Keratinocyte (primary cell): ENCODE measurements at regions not wholly inside any gene's neighbourhood (a gene's known extent, or its start where the extent isn't known, plus 50 kb on each side); places are given as distances from the start of the nearest gene placed in this dataset.

Experiments
- DNase-seq: peaks from one replicate; pipeline ENCODE4 v3.0.0-alpha.2; 2011; ENCODE audit warnings: low read depth, missing footprints, low spot score
- FAIRE-seq: peaks from 2 replicates; lab custom pipeline; 2011; peaks lifted over from hg19 to GRCh38; lab: Jason Lieb, UNC
- H2AFZ ChIP-seq: 2 replicates; pipeline ENCODE4 v1.6.0; 2012; ENCODE audit warnings: low read length, control low read depth, inconsistent platforms; ENCODE audit not compliant: control insufficient read depth
- H3K27ac ChIP-seq: 2 replicates; pipeline ENCODE4 v1.5.1; 2011; ENCODE audit warnings: low read length; ENCODE audit not compliant: control insufficient read depth, insufficient read depth
- H3K27me3 ChIP-seq: 3 replicates; pipeline ENCODE4 v1.6.0; 2011; ENCODE audit warnings: low read length; ENCODE audit not compliant: control insufficient read depth, insufficient read depth; ENCODE audit errors: extremely low read depth
- H3K36me3 ChIP-seq, 2 experiments: 2 replicates in 1 of 2; 3 replicates in 1 of 2; pipeline ENCODE4 v1.5.1; 2011; ENCODE audit warnings: low read length in 2 of 2, mild to moderate bottlenecking in 1 of 2; ENCODE audit not compliant: control insufficient read depth in 2 of 2, insufficient read depth in 2 of 2; ENCODE audit errors: extremely low read depth in 1 of 2
- H3K4me1 ChIP-seq: 3 replicates; pipeline ENCODE4 v1.5.1; 2011; ENCODE audit warnings: low read length; ENCODE audit not compliant: control insufficient read depth, insufficient read depth; ENCODE audit errors: extremely low read depth
- H3K4me2 ChIP-seq: 3 replicates; pipeline ENCODE4 v1.6.0; 2011; ENCODE audit warnings: low read depth, low read length; ENCODE audit not compliant: control insufficient read depth, insufficient read depth; ENCODE audit errors: extremely low read depth
- H3K4me3 ChIP-seq, 3 experiments: fragments of 200-600 bp in 1 of 3; sonication (generic) in 1 of 3; 2 replicates in 2 of 3; 3 replicates in 1 of 3; pipeline ENCODE4 v1.5.1; 2011 to 2016; ENCODE audit warnings: low read length in 3 of 3, mild to moderate bottlenecking in 3 of 3, control low read depth in 2 of 3, inconsistent platforms in 1 of 3, low read depth in 1 of 3, mixed read lengths in 1 of 3, mixed run types in 1 of 3, moderate library complexity in 1 of 3; ENCODE audit not compliant: control insufficient read depth in 2 of 3, insufficient read depth in 2 of 3; ENCODE audit errors: extremely low read depth in 1 of 3
- H3K79me2 ChIP-seq: 2 replicates; pipeline ENCODE4 v1.6.0; 2012; ENCODE audit warnings: low read length; ENCODE audit not compliant: control insufficient read depth, insufficient read depth
- H3K9ac ChIP-seq: 3 replicates; pipeline ENCODE4 v1.6.0; 2011; ENCODE audit warnings: low read length; ENCODE audit not compliant: control insufficient read depth, insufficient read depth; ENCODE audit errors: extremely low read depth
- H3K9me1 ChIP-seq: 3 replicates; pipeline ENCODE4 v1.6.0; 2011; ENCODE audit warnings: low read length; ENCODE audit not compliant: control insufficient read depth, insufficient read depth; ENCODE audit errors: extremely low read depth
- H3K9me3 ChIP-seq: 2 replicates; pipeline ENCODE4 v1.5.1; 2012; ENCODE audit warnings: low read depth, low read length; ENCODE audit not compliant: control insufficient read depth
- H4K20me1 ChIP-seq: 3 replicates; pipeline ENCODE4 v1.6.0; 2011; ENCODE audit warnings: low read length; ENCODE audit not compliant: control insufficient read depth, insufficient read depth; ENCODE audit errors: extremely low read depth
- CTCF ChIP-seq, 3 experiments: IDR thresholded peaks in 1 of 3; conservative IDR thresholded peaks in 1 of 3; optimal IDR thresholded peaks in 1 of 3; 2 replicates in 2 of 3; 3 replicates in 1 of 3; pipeline versions ENCODE3 to v1.5.1; 2011; ENCODE audit warnings: low read length in 3 of 3, mild to moderate bottlenecking in 3 of 3, moderate library complexity in 2 of 3, control low read depth in 1 of 3, inconsistent platforms in 1 of 3; ENCODE audit not compliant: insufficient read depth in 2 of 3; ENCODE audit errors: extremely low read depth in 1 of 3
- EZH2 ChIP-seq: IDR thresholded peaks from one replicate; pipeline ENCODE4 v1.6.1; 2012; ENCODE audit warnings: inconsistent platforms, mild to moderate bottlenecking, low read length, moderate library complexity
- dilution Hi-C: fragments of 300-500 bp; cut with MboI; formaldehyde crosslinking; loops from one replicate; pipeline ENCODE4 v1.7.0; 2020; ENCODE audit warnings: low sequenced_read_pairs; ENCODE audit not compliant: extremely low pct_ligation_motif_present

GRCh38 chr10:129169115-129169514 lies 297.9 kb upstream of the MGMT start:
- FAIRE-seq (no peak), DNase-seq (no peak)
- Histone ChIP-seq H3K9me3 (no peaks in the 10 kb centered on the region), H4K20me1 (no peaks in the 10 kb centered on the region), H3K27ac (no peak overlapping the region), H3K9me1 (no peaks in the 10 kb centered on the region), H3K27me3 (no peaks in the 10 kb centered on the region), H3K9ac (no peak overlapping the region), H3K4me2 (no peak overlapping the region), H2AFZ (no peak overlapping the region), H3K36me3 (no peaks in the 10 kb centered on the region), H3K79me2 (no peaks in the 10 kb centered on the region), H3K4me1 (no peaks in the 10 kb centered on the region), H3K4me3 (no peak overlapping the region)
- TF ChIP-seq EZH2 (no peak), CTCF (optimal IDR thresholded peaks at IDR 0.05 in 1 of 3, IDR thresholded peaks at IDR 0.05 in 1 of 3, conservative IDR thresholded peaks at IDR 0.05 in 1 of 3; ENCODE audit: extremely low read depth in 1 of 3, insufficient read depth in 2 of 3, low read length in 3 of 3) (no peak)
- dilution Hi-C loops: no loop called here

- dilution Hi-C loops: no loop called here
- FAIRE-seq: no peak
- H3K36me3 ChIP-seq: no peaks in the 10 kb centered on the region
- no peaks in the 10 kb centered on the region for H4K20me1 ChIP-seq
- H3K4me3 ChIP-seq: no peak overlapping the region
- H3K9ac ChIP-seq: no peak overlapping the region
- H3K4me2 ChIP-seq: no peak overlapping the region
- no peak for DNase-seq
- no peak overlapping the region for H3K27ac ChIP-seq
- H3K9me1 ChIP-seq: no peaks in the 10 kb centered on the region
- H3K4me1 ChIP-seq: no peaks in the 10 kb centered on the region
- H2AFZ ChIP-seq: no peak overlapping the region
- no peaks in the 10 kb centered on the region for H3K27me3 ChIP-seq
- TF ChIP-seq EZH2: no peak
- TF ChIP-seq CTCF (optimal IDR thresholded peaks at IDR 0.05 in 1 of 3, IDR thresholded peaks at IDR 0.05 in 1 of 3, conservative IDR thresholded peaks at IDR 0.05 in 1 of 3; ENCODE audit: extremely low read depth in 1 of 3, insufficient read depth in 2 of 3, low read length in 3 of 3): no peak
- no peaks in the 10 kb centered on the region for H3K9me3 ChIP-seq
- no peaks in the 10 kb centered on the region for H3K79me2 ChIP-seq
These were observed 296.2 kb upstream of the MGMT start for GRCh38 chr10:129170812-129171211.
